ENCODE measurements at regions not wholly inside any gene's neighbourhood (a gene's known extent, or its start where the extent isn't known, plus 50 kb on each side); places are given as distances from the start of the nearest gene placed in this dataset.

DNA sequence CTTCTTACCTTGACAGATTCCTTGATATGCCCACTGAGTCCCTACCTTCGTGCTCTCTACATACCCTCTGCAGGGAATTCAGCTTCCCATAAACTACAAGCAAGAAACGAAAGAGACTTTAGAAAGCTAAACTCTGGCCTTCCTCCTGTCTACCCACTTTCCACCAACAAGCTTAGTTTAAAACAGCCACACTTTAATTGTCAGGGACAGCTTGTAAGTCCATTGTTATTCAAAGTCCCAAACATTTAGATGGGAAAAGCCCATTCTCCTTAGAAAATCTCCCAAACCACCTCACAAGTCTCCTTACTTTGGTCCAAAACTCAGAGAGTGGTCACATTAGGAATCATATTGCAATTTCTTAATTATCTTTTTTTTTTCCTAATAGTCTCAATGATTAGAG lies 2695.8 kb downstream of the PCDH9 start:
- intact Hi-C loops (cut with micrococcal nuclease; ENCODE audit: unreplicated experiment) (loop anchor here (10.0 kb wide), 1 partner anchor 680 kb away; no protein-coding TSS in a partner anchor), in situ Hi-C loops (cut with MboI) (no loop called here)
- no peak for ATAC-seq
- no TSS peak for BruUV-seq (replicated peaks)
- no peak for DNase-seq (ENCODE audit: low read depth, low spot score)
- no peaks in the 10 kb centered on the region for H3K27me3 ChIP-seq (replicated peaks in 1 of 2; ENCODE audit: control insufficient read depth in 2 of 2, insufficient read depth in 2 of 2, low read length in 1 of 2)
- POLR2A ChIA-PET, result no interaction called here
- no peak for FAIRE-seq
- no peak overlapping the region for H3K4me3 ChIP-seq
- no peaks in the 10 kb centered on the region for H3K36me3 ChIP-seq (ENCODE audit: control insufficient read depth in 2 of 2, insufficient read depth in 2 of 2, low read length in 1 of 2)
- WGBS (ENCODE audit: insufficient coverage, insufficient replicate concordance, low lambda C conversion rate, missing lambda C conversion rate), result 0% methylated on average over 2 of the region's 2 CpGs
- SMC1A ChIA-PET (ENCODE audit: uncharacterized antibody, unreplicated experiment), result interaction anchor here (1.4 kb wide), 1 partner anchor 25 kb away, joined by 4 read pairs; no protein-coding TSS in a partner anchor
- no peaks in the 10 kb centered on the region for H3K4me1 ChIP-seq (ENCODE audit: control insufficient read depth, insufficient read depth, low read length)
- H3K4me2 ChIP-seq (ENCODE audit: control insufficient read depth, insufficient read depth), result no peak overlapping the region
- no peaks in the 10 kb centered on the region for H3K79me2 ChIP-seq (ENCODE audit: control insufficient read depth, insufficient read depth, low read length)
- H3K9ac ChIP-seq (ENCODE audit: control insufficient read depth, insufficient read depth, low read length), result no peak overlapping the region
- no peaks in the 10 kb centered on the region for H4K20me1 ChIP-seq (ENCODE audit: control insufficient read depth, insufficient read depth)
- H3K27ac ChIP-seq (ENCODE audit: control insufficient read depth, insufficient read depth), result no peak overlapping the region
- CTCF ChIA-PET, result interaction anchor here (0.7 kb wide), 2 partner anchors 524 to 1198 kb away, joined by 3 to 4 read pairs; no protein-coding TSS in a partner anchor
- RAD21 ChIA-PET (ENCODE audit: unreplicated experiment), result no interaction called here
- no peak overlapping the region for H2AFZ ChIP-seq (ENCODE audit: control insufficient read depth, low read depth, low read length)
- no peaks in the 10 kb centered on the region for H3K9me3 ChIP-seq (replicated peaks; ENCODE audit: control insufficient read depth, insufficient read depth, low read length)
- no peak for TF ChIP-seq BMI1 (IDR thresholded peaks at IDR 0.05; ENCODE audit: borderline replicate concordance)
- TF ChIP-seq, protein P1, sequence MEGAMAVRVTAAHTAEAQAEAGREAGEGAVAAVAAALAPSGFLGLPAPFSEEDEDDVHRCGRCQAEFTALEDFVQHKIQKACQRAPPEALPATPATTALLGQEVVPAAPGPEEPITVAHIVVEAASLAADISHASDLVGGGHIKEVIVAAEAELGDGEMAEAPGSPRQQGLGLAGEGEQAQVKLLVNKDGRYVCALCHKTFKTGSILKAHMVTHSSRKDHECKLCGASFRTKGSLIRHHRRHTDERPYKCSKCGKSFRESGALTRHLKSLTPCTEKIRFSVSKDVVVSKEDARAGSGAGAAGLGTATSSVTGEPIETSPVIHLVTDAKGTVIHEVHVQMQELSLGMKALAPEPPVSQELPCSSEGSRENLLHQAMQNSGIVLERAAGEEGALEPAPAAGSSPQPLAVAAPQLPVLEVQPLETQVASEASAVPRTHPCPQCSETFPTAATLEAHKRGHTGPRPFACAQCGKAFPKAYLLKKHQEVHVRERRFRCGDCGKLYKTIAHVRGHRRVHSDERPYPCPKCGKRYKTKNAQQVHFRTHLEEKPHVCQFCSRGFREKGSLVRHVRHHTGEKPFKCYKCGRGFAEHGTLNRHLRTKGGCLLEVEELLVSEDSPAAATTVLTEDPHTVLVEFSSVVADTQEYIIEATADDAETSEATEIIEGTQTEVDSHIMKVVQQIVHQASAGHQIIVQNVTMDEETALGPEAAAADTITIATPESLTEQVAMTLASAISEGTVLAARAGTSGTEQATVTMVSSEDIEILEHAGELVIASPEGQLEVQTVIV (IDR thresholded peaks at IDR 0.05; ENCODE audit: borderline replicate concordance, partially characterized antibody), result no peak
- no peak for TF ChIP-seq GABPA (IDR thresholded peaks at IDR 0.05; ENCODE audit: low read depth)
- TF ChIP-seq, protein P2, sequence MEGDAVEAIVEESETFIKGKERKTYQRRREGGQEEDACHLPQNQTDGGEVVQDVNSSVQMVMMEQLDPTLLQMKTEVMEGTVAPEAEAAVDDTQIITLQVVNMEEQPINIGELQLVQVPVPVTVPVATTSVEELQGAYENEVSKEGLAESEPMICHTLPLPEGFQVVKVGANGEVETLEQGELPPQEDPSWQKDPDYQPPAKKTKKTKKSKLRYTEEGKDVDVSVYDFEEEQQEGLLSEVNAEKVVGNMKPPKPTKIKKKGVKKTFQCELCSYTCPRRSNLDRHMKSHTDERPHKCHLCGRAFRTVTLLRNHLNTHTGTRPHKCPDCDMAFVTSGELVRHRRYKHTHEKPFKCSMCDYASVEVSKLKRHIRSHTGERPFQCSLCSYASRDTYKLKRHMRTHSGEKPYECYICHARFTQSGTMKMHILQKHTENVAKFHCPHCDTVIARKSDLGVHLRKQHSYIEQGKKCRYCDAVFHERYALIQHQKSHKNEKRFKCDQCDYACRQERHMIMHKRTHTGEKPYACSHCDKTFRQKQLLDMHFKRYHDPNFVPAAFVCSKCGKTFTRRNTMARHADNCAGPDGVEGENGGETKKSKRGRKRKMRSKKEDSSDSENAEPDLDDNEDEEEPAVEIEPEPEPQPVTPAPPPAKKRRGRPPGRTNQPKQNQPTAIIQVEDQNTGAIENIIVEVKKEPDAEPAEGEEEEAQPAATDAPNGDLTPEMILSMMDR (IDR thresholded peaks at IDR 0.05 in 2 of 3, conservative IDR thresholded peaks at IDR 0.05 in 1 of 3; ENCODE audit: control insufficient read depth in 2 of 3, extremely low read depth in 1 of 3, insufficient read depth in 1 of 3, low read depth in 3 of 3, low read length in 3 of 3), result no peak
- TF ChIP-seq PML (IDR thresholded peaks at IDR 0.05; ENCODE audit: low read length), result no peak
- TF ChIP-seq SPI1 (IDR thresholded peaks at IDR 0.05; ENCODE audit: borderline replicate concordance, insufficient read depth, low read depth, low read length), result no peak
- TF ChIP-seq SMAD1 (IDR thresholded peaks at IDR 0.05; ENCODE audit: low read depth, partially characterized antibody), result no peak
- TF ChIP-seq RFX5 (IDR thresholded peaks at IDR 0.05; ENCODE audit: low read depth, low read length), result no peak
- TF ChIP-seq ESRRA (IDR thresholded peaks at IDR 0.05; ENCODE audit: low read length), result no peak
- no peak for TF ChIP-seq POLR2AphosphoS2 (IDR thresholded peaks at IDR 0.05; ENCODE audit: low read depth, low read length)
- TF ChIP-seq ATF2 (IDR thresholded peaks at IDR 0.05; ENCODE audit: low read length), result no peak
- TF ChIP-seq PRDM15 (CRISPR knock-in tag; IDR thresholded peaks at IDR 0.05), result no peak
- TF ChIP-seq TAF1 (IDR thresholded peaks at IDR 0.05; ENCODE audit: borderline replicate concordance, low read depth, low read length), result no peak
- no peak for TF ChIP-seq ETV6 (conservative IDR thresholded peaks at IDR 0.05 in 1 of 2, IDR thresholded peaks at IDR 0.05 in 1 of 2; ENCODE audit: borderline replicate concordance in 1 of 2, low read depth in 1 of 2)
- no peak for TF ChIP-seq STAT3 (IDR thresholded peaks at IDR 0.05; ENCODE audit: low read depth, low read length)
- no peak for TF ChIP-seq SREBF1 (IDR thresholded peaks at IDR 0.05; ENCODE audit: low read length)
